ENCODE measurements at regions not wholly inside any gene's neighbourhood (a gene's known extent, or its start where the extent isn't known, plus 50 kb on each side); places are given as distances from the start of the nearest gene placed in this dataset.

DNA sequence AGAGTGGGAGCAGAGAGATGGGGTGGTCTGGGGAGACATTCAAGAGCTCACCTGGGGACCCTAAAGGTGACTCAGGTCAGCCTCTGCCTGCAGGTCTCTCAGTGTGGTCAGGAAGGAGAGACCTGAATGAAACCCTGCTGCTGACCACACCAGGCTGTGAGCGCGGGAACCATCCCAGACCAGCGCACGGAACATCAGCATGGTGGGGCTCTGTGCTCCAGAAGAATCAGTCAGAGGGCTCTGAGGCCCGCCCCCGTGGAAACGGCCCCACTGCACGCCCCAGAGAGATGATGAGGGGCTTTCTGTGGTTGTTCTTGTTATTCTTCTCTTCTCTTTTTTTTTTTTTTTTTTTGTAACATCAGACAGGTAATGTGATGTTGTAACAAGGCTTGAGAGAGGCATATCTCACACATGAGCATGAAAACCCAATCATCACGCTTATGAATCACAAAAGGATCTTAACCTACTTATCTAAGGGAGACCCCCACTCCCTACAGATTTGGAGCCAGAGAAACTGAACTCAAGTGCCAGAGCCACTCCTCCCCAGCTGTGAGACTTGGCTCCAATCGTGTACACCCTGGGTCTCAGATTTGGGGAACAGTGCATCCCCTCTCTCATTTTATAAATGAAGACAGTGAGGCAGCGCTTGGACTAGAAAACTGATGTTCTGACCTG is 302.2 kb downstream of the EIPR1 start:
- H3K36me3 ChIP-seq (ENCODE audit: control insufficient read depth, insufficient read depth, low read length): no peaks in the 10 kb centered on the region
- H3K4me3 ChIP-seq (ENCODE audit: low read length): no peak overlapping the region
- H4K8ac ChIP-seq (ENCODE audit: low read depth, low read length): no peak overlapping the region
- H3K27ac ChIP-seq (ENCODE audit: low read depth, low read length): no peak overlapping the region
- H2BK120ac ChIP-seq (ENCODE audit: low read depth, low read length): no peak overlapping the region
- H3K27me3 ChIP-seq (ENCODE audit: insufficient read depth, low read length, poor library complexity): no peaks in the 10 kb centered on the region
- H3K23ac ChIP-seq (ENCODE audit: low read length): no peak overlapping the region
- no peak overlapping the region for H3K4ac ChIP-seq (ENCODE audit: low read depth, low read length)
- H3K79me1 ChIP-seq (ENCODE audit: low read length): no peaks in the 10 kb centered on the region
- H4K5ac ChIP-seq (ENCODE audit: low read length): no peak overlapping the region
- no peak overlapping the region for H2BK5ac ChIP-seq (ENCODE audit: low read length)
- DNase-seq: no peak
- H3K4me1 ChIP-seq (ENCODE audit: control insufficient read depth, low read depth, low read length): no peaks in the 10 kb centered on the region
- no peaks in the 10 kb centered on the region for H3K79me2 ChIP-seq (ENCODE audit: control insufficient read depth, insufficient read depth, low read length)
- no peak overlapping the region for H3K18ac ChIP-seq (ENCODE audit: low read length)
- no CpG with 5 or more reads among the region's 11 CpGs for WGBS (ENCODE audit: extremely low coverage, insufficient coverage, low lambda C conversion rate)
- H2AK5ac ChIP-seq (ENCODE audit: low read length): no peak overlapping the region
- H3K56ac ChIP-seq (ENCODE audit: low read length): no peak overlapping the region
- H2BK15ac ChIP-seq (replicated peaks; ENCODE audit: low read depth): no peak overlapping the region
- H3K9ac ChIP-seq (ENCODE audit: low read length): no peak overlapping the region
- H3K4me2 ChIP-seq (ENCODE audit: low read length): no peak overlapping the region

DNA sequence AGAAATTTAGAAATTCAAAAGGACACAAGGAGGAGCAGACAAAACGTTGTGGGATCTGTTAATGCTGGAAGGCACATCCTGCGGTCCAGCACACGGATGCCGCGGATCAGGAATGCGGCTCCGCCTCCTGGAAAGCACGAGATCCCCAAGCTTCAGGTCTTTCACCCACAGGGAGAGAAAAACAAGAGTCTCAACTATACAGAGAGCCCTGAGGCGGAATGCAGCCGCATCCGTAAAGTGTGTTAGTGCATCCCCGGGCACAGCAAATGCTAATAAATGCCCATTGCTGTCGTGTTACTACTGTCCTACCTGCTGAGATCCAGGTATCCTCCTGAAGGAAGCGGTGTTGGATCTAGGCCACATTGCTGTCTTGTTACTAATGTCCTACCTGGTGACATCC is 303.9 kb downstream of the EIPR1 start:
- no peaks in the 10 kb centered on the region for H3K36me3 ChIP-seq (ENCODE audit: control insufficient read depth, insufficient read depth, low read length)
- no peak overlapping the region for H3K4me3 ChIP-seq (ENCODE audit: low read length)
- no peak overlapping the region for H3K9ac ChIP-seq (ENCODE audit: low read length)
- H3K4me2 ChIP-seq (ENCODE audit: low read length): no peak overlapping the region
- no peaks in the 10 kb centered on the region for H3K79me1 ChIP-seq (ENCODE audit: low read length)
- H4K5ac ChIP-seq (ENCODE audit: low read length): no peak overlapping the region
- H3K27ac ChIP-seq (ENCODE audit: low read depth, low read length): no peak overlapping the region
- DNase-seq: no peak
- no peak overlapping the region for H4K8ac ChIP-seq (ENCODE audit: low read depth, low read length)
- H3K56ac ChIP-seq (ENCODE audit: low read length): no peak overlapping the region
- no peak overlapping the region for H3K18ac ChIP-seq (ENCODE audit: low read length)
- H2BK120ac ChIP-seq (ENCODE audit: low read depth, low read length): no peak overlapping the region
- no peak overlapping the region for H2BK15ac ChIP-seq (replicated peaks; ENCODE audit: low read depth)
- H2AK5ac ChIP-seq (ENCODE audit: low read length): no peak overlapping the region
- H3K79me2 ChIP-seq (ENCODE audit: control insufficient read depth, insufficient read depth, low read length): no peaks in the 10 kb centered on the region
- no CpG with 5 or more reads among the region's 14 CpGs for WGBS (ENCODE audit: extremely low coverage, insufficient coverage, low lambda C conversion rate)
- no peaks in the 10 kb centered on the region for H3K4me1 ChIP-seq (ENCODE audit: control insufficient read depth, low read depth, low read length)
- no peak overlapping the region for H3K23ac ChIP-seq (ENCODE audit: low read length)
- H2BK5ac ChIP-seq (ENCODE audit: low read length): no peak overlapping the region
- no peak overlapping the region for H3K4ac ChIP-seq (ENCODE audit: low read depth, low read length)
- H3K27me3 ChIP-seq (ENCODE audit: insufficient read depth, low read length, poor library complexity): no peaks in the 10 kb centered on the region

DNA sequence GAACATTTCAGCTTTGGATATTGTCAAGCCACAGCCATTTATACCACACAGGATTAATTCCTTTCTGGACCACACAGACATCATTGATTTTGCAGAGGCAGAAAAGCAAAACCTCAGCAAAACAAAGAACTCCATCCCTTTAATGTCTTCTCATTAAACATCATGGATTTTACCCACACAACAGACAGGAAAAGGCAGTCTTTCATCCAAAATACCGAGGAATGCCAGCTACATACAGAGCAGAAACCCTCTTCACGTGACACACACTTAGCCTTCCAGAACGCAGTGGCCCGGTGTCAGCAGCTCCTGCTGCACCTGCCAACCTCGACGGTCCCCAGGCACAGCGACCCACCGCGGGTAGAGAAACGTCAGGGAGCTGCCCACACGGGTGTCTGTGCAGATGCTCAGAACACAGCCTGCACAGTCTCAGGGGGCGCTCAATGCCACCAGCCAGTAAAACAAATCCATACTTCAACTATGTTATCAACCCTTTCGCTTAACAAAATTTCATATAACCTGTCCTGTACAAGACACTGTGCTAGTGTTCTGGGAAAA is 304.5 kb downstream of the EIPR1 start:
- H4K5ac ChIP-seq (ENCODE audit: low read length): no peak overlapping the region
- H3K27me3 ChIP-seq (ENCODE audit: insufficient read depth, low read length, poor library complexity): no peaks in the 10 kb centered on the region
- H4K8ac ChIP-seq (ENCODE audit: low read depth, low read length): no peak overlapping the region
- no peak overlapping the region for H2BK120ac ChIP-seq (ENCODE audit: low read depth, low read length)
- H2BK15ac ChIP-seq (replicated peaks; ENCODE audit: low read depth): no peak overlapping the region
- no peak overlapping the region for H3K23ac ChIP-seq (ENCODE audit: low read length)
- no peak for DNase-seq
- H3K9ac ChIP-seq (ENCODE audit: low read length): no peak overlapping the region
- no peak overlapping the region for H3K27ac ChIP-seq (ENCODE audit: low read depth, low read length)
- no peaks in the 10 kb centered on the region for H3K4me1 ChIP-seq (ENCODE audit: control insufficient read depth, low read depth, low read length)
- no peak overlapping the region for H2BK5ac ChIP-seq (ENCODE audit: low read length)
- WGBS (ENCODE audit: extremely low coverage, insufficient coverage, low lambda C conversion rate): no CpG with 5 or more reads among the region's 13 CpGs
- no peak overlapping the region for H3K18ac ChIP-seq (ENCODE audit: low read length)
- H3K79me2 ChIP-seq (ENCODE audit: control insufficient read depth, insufficient read depth, low read length): no peaks in the 10 kb centered on the region
- no peak overlapping the region for H2AK5ac ChIP-seq (ENCODE audit: low read length)
- H3K4me2 ChIP-seq (ENCODE audit: low read length): no peak overlapping the region
- no peak overlapping the region for H3K4me3 ChIP-seq (ENCODE audit: low read length)
- H3K4ac ChIP-seq (ENCODE audit: low read depth, low read length): no peak overlapping the region
- no peak overlapping the region for H3K56ac ChIP-seq (ENCODE audit: low read length)
- H3K36me3 ChIP-seq (ENCODE audit: control insufficient read depth, insufficient read depth, low read length): no peaks in the 10 kb centered on the region
- no peaks in the 10 kb centered on the region for H3K79me1 ChIP-seq (ENCODE audit: low read length)

DNA sequence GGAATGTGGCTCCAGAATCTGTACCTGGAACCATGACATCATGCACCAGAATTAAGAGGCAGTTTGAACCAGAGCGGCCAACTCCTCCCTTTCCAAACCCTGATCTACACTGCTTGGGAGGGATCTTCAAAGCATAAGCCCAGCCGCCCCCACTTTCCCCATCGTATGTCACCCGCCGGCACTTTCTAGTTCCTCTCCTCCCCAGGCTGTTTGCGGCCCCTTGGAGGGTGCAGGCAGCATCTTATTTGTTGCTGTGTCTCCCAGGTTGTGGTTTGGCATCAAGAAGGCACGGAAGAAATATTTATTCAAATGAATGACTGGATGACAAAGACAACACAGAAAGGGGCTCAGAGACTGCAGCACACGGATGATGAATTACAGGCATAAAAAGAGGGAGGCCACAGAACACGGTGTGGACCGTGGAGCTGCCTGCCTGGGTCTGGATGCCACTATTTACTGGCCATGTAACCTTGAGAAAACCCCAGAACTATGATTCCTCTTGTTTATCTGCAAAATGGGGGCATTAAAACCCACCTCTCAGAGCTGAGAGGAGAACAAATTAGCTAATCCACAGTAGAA is 305.8 kb downstream of the EIPR1 start:
- H2BK5ac ChIP-seq (ENCODE audit: low read length): no peak overlapping the region
- no peaks in the 10 kb centered on the region for H3K27me3 ChIP-seq (ENCODE audit: insufficient read depth, low read length, poor library complexity)
- no peak overlapping the region for H2AK5ac ChIP-seq (ENCODE audit: low read length)
- no peak overlapping the region for H4K5ac ChIP-seq (ENCODE audit: low read length)
- WGBS (ENCODE audit: extremely low coverage, insufficient coverage, low lambda C conversion rate): no CpG with 5 or more reads among the region's 10 CpGs
- H3K4me3 ChIP-seq (ENCODE audit: low read length): no peak overlapping the region
- no peak overlapping the region for H3K4ac ChIP-seq (ENCODE audit: low read depth, low read length)
- H3K79me1 ChIP-seq (ENCODE audit: low read length): no peaks in the 10 kb centered on the region
- H3K9ac ChIP-seq (ENCODE audit: low read length): no peak overlapping the region
- H3K4me2 ChIP-seq (ENCODE audit: low read length): no peak overlapping the region
- H2BK15ac ChIP-seq (replicated peaks; ENCODE audit: low read depth): no peak overlapping the region
- H3K18ac ChIP-seq (ENCODE audit: low read length): no peak overlapping the region
- no peak overlapping the region for H4K8ac ChIP-seq (ENCODE audit: low read depth, low read length)
- no peaks in the 10 kb centered on the region for H3K79me2 ChIP-seq (ENCODE audit: control insufficient read depth, insufficient read depth, low read length)
- DNase-seq: no peak
- H3K36me3 ChIP-seq (ENCODE audit: control insufficient read depth, insufficient read depth, low read length): no peaks in the 10 kb centered on the region
- no peak overlapping the region for H3K56ac ChIP-seq (ENCODE audit: low read length)
- no peak overlapping the region for H3K27ac ChIP-seq (ENCODE audit: low read depth, low read length)
- no peak overlapping the region for H2BK120ac ChIP-seq (ENCODE audit: low read depth, low read length)
- no peak overlapping the region for H3K23ac ChIP-seq (ENCODE audit: low read length)
- no peaks in the 10 kb centered on the region for H3K4me1 ChIP-seq (ENCODE audit: control insufficient read depth, low read depth, low read length)

DNA sequence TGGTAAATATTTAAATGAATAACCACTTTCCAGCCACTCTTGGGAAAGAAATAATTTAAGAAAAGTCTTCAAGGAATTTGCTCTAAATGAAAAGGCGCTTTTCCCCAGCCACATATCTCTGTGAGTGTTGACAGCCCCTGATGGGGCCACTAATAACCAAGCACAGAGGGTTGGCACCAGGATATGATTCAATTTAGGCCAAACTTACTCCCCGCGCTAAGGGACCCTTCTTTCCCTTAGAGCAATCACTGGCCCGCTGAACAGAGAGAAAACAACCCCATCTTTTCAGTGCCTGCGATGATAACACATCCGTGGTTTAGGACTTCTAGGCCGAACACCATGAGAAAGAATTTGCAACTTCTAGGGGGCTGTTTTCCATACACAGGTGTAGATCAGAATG is 310.8 kb downstream of the EIPR1 start:
- Histone ChIP-seq H4K5ac (ENCODE audit: low read length) (no peak overlapping the region), H3K23ac (ENCODE audit: low read length) (no peak overlapping the region), H2BK5ac (ENCODE audit: low read length) (no peak overlapping the region), H3K27ac (ENCODE audit: low read depth, low read length) (no peak overlapping the region), H3K27me3 (ENCODE audit: insufficient read depth, low read length, poor library complexity) (no peaks in the 10 kb centered on the region), H3K4ac (ENCODE audit: low read depth, low read length) (no peak overlapping the region), H2BK120ac (ENCODE audit: low read depth, low read length) (no peak overlapping the region), H3K4me2 (ENCODE audit: low read length) (no peak overlapping the region), H4K8ac (ENCODE audit: low read depth, low read length) (no peak overlapping the region), H3K36me3 (ENCODE audit: control insufficient read depth, insufficient read depth, low read length) (no peaks in the 10 kb centered on the region), H2AK5ac (ENCODE audit: low read length) (no peak overlapping the region), H3K79me1 (ENCODE audit: low read length) (no peaks in the 10 kb centered on the region), H2BK15ac (replicated peaks; ENCODE audit: low read depth) (no peak overlapping the region), H3K4me3 (ENCODE audit: low read length) (no peak overlapping the region), H3K4me1 (ENCODE audit: control insufficient read depth, low read depth, low read length) (no peaks in the 10 kb centered on the region), H3K18ac (ENCODE audit: low read length) (no peak overlapping the region), H3K79me2 (ENCODE audit: control insufficient read depth, insufficient read depth, low read length) (no peaks in the 10 kb centered on the region), H3K56ac (ENCODE audit: low read length) (no peak overlapping the region), H3K9ac (ENCODE audit: low read length) (no peak overlapping the region)
- DNase-seq: no peak
- WGBS (ENCODE audit: extremely low coverage, insufficient coverage, low lambda C conversion rate): no CpG with 5 or more reads among the region's 7 CpGs

All from mesendoderm (in vitro differentiated cells).